ENCODE measurements at regions not wholly inside any gene's neighbourhood (a gene's known extent, or its start where the extent isn't known, plus 50 kb on each side); places are given as distances from the start of the nearest gene placed in this dataset.

- no peak overlapping the region for H3K27ac ChIP-seq
- no peak for DNase-seq (ENCODE audit: low read depth, low spot score)
Measured at GRCh38 chr6:108751282-108751681, 96.9 kb upstream of the ARMC2 start.

GRCh38 chr6:108751851-108752732 is 96.1 kb upstream of the ARMC2 start:
- no peak for DNase-seq (ENCODE audit: low read depth, low spot score)
- no peak overlapping the region for H3K27ac ChIP-seq

- DNase-seq (ENCODE audit: low read depth, low spot score), result no peak
- no peak overlapping the region for H3K27ac ChIP-seq
Measured at GRCh38 chr6:108752733-108753590, 95.3 kb upstream of the ARMC2 start.

GRCh38 chr6:108755257-108756240 is 92.7 kb upstream of the ARMC2 start:
- DNase-seq (ENCODE audit: low read depth, low spot score), result no peak
- H3K27ac ChIP-seq, result no peak overlapping the region

- DNase-seq (ENCODE audit: low read depth, low spot score), result no peak
- H3K27ac ChIP-seq, result no peak overlapping the region
Measured at GRCh38 chr6:108757357-108757756, 90.9 kb upstream of the ARMC2 start.

- H3K27ac ChIP-seq, result no peak overlapping the region
- DNase-seq (ENCODE audit: low read depth, low spot score), result no peak
Measured at GRCh38 chr6:108758884-108759283, 89.3 kb upstream of the ARMC2 start.

- H3K27ac ChIP-seq, result no peak overlapping the region
- DNase-seq (ENCODE audit: low read depth, low spot score), result no peak
Measured at GRCh38 chr6:108760126-108761050, 87.8 kb upstream of the ARMC2 start.

- no peak overlapping the region for H3K27ac ChIP-seq
- no peak for DNase-seq (ENCODE audit: low read depth, low spot score)
Measured at GRCh38 chr6:108762394-108762793, 85.8 kb upstream of the ARMC2 start.

GRCh38 chr6:108763931-108764579 is 84.2 kb upstream of the ARMC2 start:
- no peak for DNase-seq (ENCODE audit: low read depth, low spot score)
- H3K27ac ChIP-seq, result no peak overlapping the region

GRCh38 chr6:108764580-108764950 is 83.7 kb upstream of the ARMC2 start:
- H3K27ac ChIP-seq, result no peak overlapping the region
- DNase-seq (ENCODE audit: low read depth, low spot score), result no peak

GRCh38 chr6:108765495-108765894 is 82.7 kb upstream of the ARMC2 start:
- no peak for DNase-seq (ENCODE audit: low read depth, low spot score)
- no peak overlapping the region for H3K27ac ChIP-seq

GRCh38 chr6:108766419-108766818 is 81.8 kb upstream of the ARMC2 start:
- no peak overlapping the region for H3K27ac ChIP-seq
- no peak for DNase-seq (ENCODE audit: low read depth, low spot score)

- DNase-seq (ENCODE audit: low read depth, low spot score), result no peak
- H3K27ac ChIP-seq, result no peak overlapping the region
Measured at GRCh38 chr6:108766886-108767285, 81.3 kb upstream of the ARMC2 start.

- DNase-seq (ENCODE audit: low read depth, low spot score), result no peak
Measured at GRCh38 chr6:108767418-108768165, 80.6 kb upstream of the ARMC2 start.

GRCh38 chr6:108768166-108768555 is 80.1 kb upstream of the ARMC2 start:
- no peak overlapping the region for H3K27ac ChIP-seq
- DNase-seq (ENCODE audit: low read depth, low spot score), result no peak

More at GRCh38 chr6:108767418-108768165, 80.6 kb upstream of the ARMC2 start:
- H3K27ac ChIP-seq, result no peak overlapping the region

- H3K27ac ChIP-seq, result no peak overlapping the region
- DNase-seq (ENCODE audit: low read depth, low spot score), result no peak
Measured at GRCh38 chr6:108768792-108769524, 79.3 kb upstream of the ARMC2 start.

- no peak for DNase-seq (ENCODE audit: low read depth, low spot score)
- H3K27ac ChIP-seq, result no peak overlapping the region
Measured at GRCh38 chr6:108771421-108771820, 76.8 kb upstream of the ARMC2 start.

All from epithelial cell of prostate (primary cell).